HG02588 (cell line): ENCODE measurements at regions not wholly inside any gene's neighbourhood (a gene's known extent, or its start where the extent isn't known, plus 50 kb on each side); places are given as distances from the start of the nearest gene placed in this dataset.
"Not testable (repeated sequence)": the region's sequence is repeated elsewhere in the genome, so short reads cannot be mapped to it uniquely, and the experiment has no call there.

Source experiments
- ATAC-seq: cut with Tn5 transposase; IDR thresholded peaks from one replicate; pipeline ENCODE4 v1.9.1; 2021; ENCODE audit warnings: mild to moderate bottlenecking, moderate library complexity; ENCODE audit not compliant: unreplicated experiment

DNA sequence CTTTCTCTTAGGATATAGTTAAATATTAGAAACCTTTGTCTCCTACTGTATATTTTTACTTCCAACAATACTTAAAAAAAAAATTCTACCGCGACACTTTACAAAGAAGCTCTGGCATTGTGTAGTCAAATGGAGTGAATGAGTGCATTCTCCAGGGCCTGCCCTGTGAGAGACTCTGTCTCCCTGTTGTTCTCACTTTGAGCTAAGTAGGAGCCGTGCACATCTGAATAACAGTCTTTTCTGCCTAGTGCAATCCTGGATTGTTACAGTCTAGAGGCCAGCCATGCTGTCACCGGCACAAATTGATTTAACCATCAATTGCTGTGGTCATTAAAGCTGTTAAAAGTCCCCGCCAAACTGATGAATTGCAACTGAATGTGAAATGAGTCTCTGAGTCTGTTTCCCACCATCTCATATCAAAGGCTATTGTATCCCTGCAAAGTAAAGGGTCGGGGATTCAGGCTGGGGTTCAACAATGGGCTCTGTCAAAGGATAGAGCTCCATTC is 156.0 kb downstream of the RFPL4B start:
- ATAC-seq: no peak

DNA sequence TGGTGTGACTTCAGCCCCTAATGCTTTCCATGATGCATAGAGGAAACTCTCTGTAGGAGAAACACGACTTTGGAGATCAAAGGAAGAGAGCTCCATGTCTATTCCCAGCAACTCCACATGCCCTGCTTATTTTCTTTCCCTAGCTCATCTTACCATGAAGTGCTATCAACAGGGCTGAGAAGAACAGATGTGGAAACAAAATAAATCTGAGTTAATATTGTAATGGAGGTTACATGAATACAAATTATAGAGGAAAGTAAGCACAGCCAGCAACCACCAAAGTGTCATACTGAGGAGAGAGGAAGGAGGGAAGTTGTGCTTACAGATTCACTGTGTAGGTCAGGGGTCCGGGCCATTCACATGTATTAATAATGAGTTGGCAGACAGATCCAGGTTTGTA is 157.5 kb downstream of the RFPL4B start:
- no peak for ATAC-seq

DNA sequence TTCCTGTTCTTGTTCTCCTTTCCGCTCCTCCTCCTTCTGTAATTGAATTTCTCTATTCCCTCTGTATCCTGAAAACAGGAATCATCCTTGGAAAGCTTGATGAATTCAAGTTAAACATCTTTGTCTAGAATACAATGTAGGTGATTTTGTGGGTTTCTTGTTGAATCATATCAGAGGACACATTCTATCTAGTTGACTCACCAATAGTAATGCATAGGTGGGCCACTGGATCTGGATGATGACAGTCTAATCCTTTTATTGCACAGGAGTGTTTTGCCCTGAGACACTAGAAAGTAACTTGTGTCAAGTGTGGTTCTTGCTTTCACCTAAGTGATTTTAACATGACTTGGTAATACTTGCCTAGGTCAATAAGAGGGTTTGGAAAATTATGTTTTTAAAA is 164.3 kb downstream of the RFPL4B start:
- no peak for ATAC-seq

DNA sequence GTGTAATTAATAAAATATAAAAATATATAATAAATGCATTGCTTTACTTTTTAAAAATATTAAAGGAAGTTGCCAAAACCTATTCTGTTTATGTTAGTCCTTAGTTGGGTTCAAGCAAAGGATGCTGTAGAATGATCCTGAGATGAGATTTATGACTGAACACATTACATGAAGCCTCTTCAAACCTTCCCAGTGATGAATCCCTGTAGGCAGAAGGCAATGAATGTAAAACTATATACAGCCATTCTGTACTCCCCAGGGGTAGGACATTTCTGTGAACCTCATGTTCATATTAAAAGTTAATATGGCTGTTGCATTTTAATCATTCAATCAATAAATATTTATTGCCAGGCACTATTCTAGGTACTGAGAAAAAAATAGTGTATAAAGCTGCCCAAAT is 166.0 kb downstream of the RFPL4B start:
- no peak for ATAC-seq

DNA sequence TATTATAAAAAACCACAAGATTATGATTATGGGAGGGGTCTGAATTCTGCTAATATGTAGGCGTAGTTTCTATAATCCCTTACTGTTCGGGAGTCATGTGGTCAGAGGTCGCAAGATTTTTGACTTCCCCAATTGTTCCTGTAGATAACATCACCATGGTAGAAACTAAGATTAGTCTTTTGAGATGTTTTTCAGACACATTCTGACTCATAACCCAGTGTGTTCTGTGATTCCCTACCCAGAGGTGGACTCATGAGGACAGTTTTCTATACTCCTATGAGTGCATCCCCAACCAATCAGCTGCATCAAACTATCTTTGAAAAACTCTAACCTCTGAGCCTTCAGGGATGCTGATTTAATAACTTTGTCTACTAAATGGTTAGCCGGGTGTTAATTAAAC is 175.5 kb downstream of the RFPL4B start:
- peak; percentile 68 for ATAC-seq

DNA sequence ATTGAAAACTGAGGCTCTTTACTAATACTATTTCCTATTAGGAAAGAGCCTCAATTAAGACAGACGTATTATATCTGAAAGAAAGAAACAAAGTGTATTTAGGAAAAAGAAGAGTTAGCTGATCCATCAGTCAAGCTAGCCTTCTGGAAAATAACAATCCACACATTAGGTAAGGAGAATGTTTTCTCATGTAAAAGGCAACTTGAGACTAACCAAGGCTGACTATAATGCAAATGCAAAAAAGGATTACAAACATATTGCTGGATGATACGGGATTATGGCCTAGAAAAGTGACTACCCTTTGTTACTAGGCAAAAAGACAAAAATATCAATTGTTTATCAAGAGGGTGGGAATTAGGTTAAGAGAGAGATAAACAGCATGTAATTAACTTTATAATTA is 176.9 kb downstream of the RFPL4B start:
- ATAC-seq: no peak

DNA sequence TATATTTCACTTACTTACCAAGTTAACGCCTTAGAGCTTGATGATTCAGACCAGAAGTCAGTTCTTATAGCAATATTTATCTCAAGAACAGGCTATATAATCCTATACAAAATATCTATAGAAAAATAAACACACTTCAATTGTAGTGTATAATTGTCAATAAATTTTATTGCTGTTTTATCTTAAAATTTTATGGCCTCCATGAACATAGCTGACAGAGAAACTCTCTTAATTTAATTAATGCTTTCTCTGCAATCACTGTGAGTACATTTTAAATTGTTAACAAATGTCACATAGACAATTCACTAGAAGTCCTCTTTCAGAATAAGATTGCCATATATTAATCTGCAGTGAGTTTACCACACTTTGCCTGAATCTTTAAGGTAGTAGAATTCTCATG is 178.6 kb downstream of the RFPL4B start:
- no peak for ATAC-seq

DNA sequence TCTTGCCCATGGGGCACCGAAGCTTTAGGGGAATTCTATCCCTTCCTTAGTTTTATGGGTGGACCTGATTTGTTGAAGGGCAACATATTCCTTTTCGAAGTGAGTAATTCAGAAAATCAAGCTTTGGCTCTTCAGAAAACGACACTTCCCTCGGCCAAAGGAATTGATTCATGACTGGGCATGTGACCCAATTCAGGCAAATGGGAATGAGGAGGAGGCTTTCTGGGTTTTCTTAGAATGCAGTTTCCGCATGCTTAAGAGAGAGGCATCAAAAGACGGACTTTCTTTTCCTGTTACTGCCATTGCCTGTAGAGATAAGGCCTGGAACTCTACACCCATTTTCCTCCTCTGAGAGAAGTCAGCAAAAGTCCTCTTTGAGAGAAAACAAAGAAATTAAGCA is 179.5 kb downstream of the RFPL4B start:
- no peak for ATAC-seq

DNA sequence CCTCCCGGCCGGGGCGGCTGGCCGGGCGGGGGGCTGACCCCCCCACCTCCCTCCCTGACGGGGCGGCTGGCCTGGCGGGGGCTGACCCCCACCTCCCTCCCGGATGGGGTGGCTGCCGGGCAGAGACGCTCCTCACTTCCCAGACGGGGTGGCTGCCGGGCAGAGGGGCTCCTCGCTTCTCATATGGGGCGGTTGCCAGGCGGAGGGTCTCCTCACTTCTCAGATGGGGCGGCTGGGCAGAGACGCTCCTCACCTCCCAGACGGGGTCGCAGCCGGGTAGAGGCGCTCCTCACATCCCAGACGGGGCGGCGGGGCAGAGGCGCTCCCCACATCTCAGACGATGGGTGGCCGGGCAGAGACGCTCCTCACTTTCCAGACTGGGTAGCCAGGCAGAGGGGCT is 181.2 kb downstream of the RFPL4B start:
- not testable (repeated sequence) for ATAC-seq

DNA sequence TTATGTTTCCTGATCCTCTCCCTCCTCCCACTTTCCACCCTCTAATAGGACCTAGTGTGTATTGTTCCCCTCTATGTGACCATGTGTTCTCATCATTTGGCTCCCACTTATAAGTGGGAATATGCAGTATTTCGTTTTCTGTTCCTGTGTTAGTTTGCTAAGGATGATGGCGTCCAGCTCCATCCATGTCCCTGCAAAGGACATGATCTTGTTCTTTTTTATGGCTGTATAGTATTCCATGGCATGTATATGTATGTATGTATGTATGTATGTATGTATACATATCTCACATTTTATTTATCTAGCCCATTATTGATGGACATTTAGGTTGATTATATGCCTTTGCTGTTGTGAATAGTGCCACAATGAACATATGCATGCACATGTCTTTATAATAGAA is 188.7 kb downstream of the RFPL4B start:
- ATAC-seq: no peak

DNA sequence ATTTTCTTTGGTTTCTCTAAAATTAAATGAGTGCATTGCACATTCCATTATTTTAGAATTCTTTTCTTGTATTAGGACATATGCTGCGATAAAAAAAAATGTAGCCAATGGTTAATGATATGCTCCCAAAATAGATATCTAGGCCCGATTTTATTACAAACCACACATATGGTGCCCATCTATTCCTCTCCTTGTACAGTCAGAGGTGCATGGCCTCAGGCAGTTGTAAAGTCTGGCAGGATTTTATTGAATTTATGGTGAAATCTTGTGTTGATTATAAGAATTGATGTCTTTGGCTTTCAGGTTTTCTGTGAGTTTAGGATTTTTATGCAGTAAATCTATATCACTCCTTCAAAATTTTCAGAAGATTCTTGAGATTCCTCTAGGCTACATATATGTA is 192.2 kb downstream of the RFPL4B start:
- ATAC-seq: no peak

DNA sequence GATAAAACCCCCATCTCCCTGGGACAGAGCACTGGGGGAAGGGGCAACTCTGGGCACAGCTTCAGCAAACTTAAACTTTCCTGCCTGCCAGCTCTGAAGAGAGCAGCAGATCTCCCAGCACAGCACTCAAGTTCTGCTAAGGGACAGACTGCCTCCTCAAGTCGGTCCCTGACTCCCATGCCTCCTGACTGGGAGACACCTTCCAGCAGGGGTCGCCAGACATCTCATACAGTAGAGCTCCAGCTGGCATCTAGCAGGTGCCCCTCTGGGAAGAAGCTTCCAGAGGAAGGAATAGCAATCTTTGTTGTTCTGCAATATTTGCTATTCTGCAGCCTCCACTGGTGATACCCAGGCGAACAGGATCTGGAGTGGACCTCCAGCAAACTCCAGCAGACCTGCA is 194.7 kb downstream of the RFPL4B start:
- ATAC-seq: not testable (repeated sequence)

DNA sequence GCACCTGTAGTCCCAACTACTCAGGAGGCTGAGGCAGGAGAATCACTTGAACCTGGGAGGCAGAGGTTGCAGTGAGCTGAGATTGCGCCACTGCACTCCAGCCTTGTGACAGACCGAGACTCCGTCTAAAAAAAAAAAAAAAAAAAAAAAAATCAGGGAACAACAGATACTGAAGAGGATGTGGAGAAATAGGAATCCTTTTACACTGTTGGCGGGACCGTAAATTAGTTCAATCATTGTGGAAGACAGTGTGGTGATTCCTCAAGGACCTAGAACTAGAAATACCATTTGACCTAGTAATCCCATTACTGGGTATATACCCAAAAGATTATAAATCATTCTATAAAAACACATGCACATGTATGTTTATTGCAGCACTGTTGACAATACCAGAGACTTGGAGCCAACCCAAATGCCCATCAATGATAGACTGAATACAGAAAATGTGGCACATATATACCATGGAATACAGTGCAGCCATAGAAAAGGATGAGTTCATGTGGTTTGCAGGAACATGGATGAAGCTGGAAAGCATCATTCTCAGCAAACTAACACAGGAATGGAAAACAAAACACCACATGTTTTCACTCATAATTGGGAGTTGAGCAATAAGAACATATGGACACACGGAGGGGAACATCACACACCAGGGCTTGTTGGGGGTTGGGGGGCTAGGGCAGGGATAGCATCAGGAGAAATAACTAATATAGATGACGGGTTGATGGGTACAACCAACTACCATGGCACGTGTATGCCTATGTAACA is 200.4 kb downstream of the RFPL4B start:
- ATAC-seq: not testable (repeated sequence)

DNA sequence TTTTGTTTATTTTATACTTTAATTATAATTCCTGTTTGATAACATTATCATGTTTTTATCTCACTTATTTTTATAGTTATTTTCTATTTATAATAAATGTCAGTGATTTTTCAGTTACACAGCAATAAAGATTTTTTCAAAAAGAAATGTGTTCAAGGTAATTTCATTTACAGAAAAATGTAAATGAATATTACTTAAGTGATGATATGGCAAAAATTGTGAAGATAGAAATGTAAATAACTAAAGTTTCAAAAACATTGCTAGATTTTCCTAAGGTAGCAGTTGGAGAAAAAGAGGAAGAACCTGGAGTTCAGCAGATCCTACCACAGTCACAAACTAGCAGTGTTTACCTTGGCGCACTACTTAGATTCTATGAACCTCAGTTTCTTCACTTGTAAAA is 202.6 kb downstream of the RFPL4B start:
- ATAC-seq: no peak

DNA sequence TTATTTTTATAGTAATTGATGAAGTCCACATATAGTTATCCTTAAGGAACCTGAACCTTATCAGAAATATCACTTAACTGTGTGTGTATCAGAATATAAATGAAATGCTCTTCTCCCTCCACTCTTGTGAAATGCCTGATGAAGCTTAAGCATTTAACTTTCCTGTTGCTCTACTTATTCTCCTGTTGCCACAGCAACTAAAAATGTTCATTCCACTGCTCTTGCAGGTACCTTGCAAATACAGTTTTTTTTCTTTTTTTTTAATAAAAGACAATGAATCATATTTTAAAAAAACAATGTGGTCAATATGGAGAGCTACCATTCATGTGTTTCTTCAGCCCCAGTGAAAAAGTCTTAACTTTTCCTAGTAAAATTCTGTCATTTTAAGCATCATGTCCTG is 210.3 kb downstream of the RFPL4B start:
- no peak for ATAC-seq

DNA sequence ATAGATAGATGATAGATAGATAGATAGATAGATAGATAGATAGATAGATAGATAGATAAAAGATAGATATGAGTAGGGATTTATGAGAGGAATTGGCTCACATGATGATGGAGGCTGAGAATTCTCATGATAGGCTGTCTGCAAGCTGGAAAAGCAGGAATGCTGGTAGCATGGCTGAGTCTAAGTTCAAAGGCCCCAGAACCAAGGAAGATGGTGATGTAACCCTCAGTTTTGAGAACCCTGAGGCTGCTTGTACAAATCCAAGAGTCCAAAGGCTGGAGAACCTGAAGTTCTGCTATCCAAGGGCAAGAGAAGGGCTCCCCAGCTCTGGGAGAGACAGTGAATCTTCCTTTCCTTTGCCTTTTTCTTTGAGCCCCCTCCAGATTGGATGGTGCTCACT is 210.8 kb downstream of the RFPL4B start:
- no peak for ATAC-seq

DNA sequence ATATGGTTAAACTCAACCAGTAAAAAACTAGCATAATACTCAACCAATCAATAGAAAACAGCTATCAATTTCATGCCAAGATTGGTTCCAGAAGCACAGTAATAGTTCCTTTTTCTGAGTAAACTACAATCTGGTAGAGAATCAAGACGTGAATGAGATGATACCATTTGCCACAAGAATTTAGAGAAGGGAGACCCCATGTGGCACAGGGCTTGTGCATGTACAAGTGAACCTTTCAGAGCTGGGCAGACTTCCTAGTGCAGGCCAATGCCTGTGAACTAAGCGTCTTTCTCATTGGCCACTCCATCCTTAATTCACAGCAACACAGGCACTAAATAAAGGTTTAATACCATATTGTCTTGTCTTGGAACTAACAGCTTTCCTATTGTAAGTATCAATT is 213.5 kb downstream of the RFPL4B start:
- ATAC-seq: no peak

DNA sequence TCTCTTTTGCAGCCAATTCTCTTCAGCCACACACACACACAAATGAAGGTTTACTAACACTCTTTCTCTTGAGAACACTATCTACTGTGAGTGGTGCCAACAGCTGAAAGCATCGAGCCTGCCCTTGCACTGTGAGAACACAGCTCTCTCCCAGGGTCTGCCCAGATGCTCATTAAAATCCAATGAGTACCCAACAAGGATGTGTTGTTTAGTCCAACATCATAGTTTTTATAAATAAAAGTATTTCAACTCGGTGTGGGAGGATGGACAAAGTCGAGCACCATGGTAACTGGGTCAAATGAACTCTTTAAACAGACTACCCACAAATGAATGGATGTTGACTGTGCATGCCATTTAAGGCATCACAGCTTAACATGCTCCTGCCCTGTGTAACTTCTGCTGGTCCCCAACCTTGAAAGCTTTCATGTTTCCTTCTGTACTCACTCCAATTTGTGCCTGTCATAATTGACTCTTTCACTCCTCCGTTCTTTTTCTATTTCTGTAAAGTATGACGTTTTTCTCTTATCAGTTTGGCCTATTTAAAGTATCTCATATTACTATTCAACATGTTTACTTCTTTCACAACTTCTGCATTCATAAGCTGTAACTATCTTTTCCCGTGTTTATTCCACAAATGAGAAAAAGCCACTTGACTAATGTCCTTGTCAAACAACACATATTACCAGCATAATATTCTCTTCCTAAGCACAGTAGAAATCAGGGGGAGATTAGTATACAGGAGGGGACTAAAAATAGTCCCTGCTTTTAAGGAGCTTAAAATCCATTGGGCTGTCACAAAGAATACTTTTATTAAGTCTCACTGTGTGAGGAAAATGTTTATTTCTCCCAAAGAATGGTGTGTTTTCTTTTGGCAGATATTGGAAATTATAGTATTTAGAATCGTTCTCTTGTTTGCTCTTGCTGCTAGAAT is 215.4 kb downstream of the RFPL4B start:
- ATAC-seq: no peak

DNA sequence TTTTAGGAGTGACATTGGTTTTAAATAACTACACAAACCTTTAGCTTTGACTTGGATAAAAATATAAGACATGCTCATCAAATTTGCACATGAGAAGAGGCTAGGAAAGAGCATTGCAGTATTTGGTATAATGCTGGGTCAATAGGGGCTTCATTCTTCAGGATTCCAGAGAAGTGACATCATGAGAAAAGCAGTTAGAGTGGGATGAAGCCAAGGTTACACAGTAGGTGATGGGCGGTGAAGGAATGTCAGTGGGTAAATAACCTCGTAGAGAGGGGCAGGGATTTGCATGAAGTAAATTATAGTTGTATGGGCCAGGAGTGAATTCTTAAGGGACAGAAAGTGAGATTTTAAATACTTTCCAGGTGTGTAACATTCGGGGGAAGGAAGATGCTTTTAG is 216.2 kb downstream of the RFPL4B start:
- no peak for ATAC-seq

DNA sequence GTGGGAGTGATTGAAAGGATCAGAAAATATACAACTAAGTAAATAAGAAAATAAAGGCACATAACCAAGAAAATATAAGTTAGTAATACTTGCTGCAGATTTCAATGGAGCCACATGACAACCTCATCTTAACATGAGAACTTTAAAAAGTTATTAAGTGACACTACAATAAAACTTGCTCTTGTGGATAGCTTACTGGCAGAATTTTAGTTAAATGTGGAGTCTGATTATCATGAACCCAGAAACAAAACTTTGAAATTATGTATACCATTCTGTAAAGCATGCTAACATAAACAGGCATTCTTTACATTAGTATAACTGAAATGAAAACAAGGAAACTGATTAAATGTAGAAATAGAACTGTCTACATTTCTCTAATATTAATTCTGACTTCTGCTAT is 220.9 kb downstream of the RFPL4B start:
- ATAC-seq: no peak

DNA sequence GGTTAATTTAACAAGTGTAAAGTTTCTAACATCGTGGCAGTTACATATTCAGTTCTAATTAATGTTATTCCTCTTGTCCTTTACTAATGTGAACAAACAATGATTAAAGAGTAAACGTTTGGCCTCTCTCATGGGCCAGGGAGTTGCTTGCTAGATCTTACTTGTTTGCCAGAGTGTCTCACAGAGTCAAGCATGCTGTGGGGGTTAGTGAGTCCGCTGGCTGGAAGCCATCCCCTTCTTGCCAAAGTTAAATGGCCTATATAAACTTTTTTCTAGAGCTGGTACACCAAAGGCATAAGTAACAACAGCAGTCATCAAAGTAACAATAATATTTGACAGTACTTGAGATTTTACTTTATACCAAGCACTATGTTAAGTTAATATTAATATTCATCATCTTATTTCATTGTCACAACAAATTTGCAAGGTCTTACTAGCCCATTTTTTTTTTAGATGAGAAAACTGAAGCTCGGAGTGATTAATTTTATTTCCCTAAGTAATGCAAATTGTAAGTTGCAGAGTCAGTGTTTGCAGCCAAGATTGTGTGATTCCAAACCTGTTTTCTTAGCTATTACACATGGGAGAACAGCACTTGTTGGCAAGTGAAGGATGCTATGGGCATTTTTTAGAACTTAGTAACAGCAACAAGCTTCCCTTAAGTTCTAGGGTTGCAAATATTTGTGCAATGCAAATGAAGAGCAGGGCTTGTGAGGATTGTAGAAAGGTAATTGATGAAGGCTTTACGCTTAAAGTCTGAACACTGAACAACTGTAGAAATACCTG is 224.5 kb downstream of the RFPL4B start:
- no peak for ATAC-seq
